ENCODE measurements at regions not wholly inside any gene's neighbourhood (a gene's known extent, or its start where the extent isn't known, plus 50 kb on each side); places are given as distances from the start of the nearest gene placed in this dataset.

DNA sequence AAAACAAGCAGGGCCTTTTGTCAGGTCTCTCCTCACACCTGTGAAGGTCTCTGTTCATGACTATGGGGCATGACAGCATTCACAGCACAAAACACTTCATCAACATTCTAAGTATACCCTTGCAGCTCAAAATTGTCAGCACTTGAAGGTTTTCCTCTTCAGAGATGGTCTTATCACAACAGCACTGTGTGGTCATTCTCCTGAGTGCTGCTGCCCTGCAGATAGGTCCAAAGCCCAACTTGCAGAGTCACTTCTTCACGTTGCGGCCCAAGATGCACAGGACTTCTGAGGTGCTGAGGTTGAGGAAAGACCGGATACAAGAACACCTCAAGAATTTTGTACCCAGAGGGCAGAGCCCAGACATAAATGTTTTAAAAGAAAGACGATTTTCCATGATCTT is 574.5 kb downstream of the UQCRFS1 start:
- Mint-ChIP-seq H3K36me3 (ENCODE audit: low read depth, unreplicated experiment) (no peaks in the 10 kb centered on the region), H3K9me3 (ENCODE audit: unreplicated experiment) (no peaks in the 10 kb centered on the region), H3K27me3 (ENCODE audit: unreplicated experiment) (no peaks in the 10 kb centered on the region), H3K27ac (ENCODE audit: unreplicated experiment) (no peak overlapping the region), H3K4me1 (ENCODE audit: unreplicated experiment) (no peaks in the 10 kb centered on the region), H3K4me3 (ENCODE audit: unreplicated experiment) (no peak overlapping the region)
- TF ChIP-seq, protein P1, sequence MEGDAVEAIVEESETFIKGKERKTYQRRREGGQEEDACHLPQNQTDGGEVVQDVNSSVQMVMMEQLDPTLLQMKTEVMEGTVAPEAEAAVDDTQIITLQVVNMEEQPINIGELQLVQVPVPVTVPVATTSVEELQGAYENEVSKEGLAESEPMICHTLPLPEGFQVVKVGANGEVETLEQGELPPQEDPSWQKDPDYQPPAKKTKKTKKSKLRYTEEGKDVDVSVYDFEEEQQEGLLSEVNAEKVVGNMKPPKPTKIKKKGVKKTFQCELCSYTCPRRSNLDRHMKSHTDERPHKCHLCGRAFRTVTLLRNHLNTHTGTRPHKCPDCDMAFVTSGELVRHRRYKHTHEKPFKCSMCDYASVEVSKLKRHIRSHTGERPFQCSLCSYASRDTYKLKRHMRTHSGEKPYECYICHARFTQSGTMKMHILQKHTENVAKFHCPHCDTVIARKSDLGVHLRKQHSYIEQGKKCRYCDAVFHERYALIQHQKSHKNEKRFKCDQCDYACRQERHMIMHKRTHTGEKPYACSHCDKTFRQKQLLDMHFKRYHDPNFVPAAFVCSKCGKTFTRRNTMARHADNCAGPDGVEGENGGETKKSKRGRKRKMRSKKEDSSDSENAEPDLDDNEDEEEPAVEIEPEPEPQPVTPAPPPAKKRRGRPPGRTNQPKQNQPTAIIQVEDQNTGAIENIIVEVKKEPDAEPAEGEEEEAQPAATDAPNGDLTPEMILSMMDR (IDR thresholded peaks at IDR 0.05; ENCODE audit: unreplicated experiment), result no peak
- DNase-seq (ENCODE audit: low spot score), result no peak

DNA sequence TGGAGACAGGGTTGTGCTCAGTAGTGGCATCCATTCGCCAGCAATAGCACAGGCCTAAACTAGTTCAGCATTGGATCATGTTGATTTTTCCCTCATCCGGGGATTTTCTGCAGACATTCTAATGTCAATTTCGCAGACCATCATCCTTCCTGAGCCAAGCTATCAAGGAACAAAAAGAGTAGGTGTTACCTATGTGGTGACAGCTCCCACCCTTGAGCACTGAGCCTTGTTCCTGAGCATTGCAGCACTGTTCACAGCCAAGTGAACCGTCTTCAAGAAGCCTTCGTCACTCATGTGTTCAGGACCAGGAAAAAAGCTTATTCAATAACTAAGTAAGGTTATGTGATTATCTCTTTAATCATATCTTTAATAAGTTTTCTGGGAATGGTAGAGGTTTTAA is 576.2 kb downstream of the UQCRFS1 start:
- Mint-ChIP-seq H3K27me3 (ENCODE audit: unreplicated experiment) (no peaks in the 10 kb centered on the region), H3K4me3 (ENCODE audit: unreplicated experiment) (no peak overlapping the region), H3K27ac (ENCODE audit: unreplicated experiment) (no peak overlapping the region), H3K9me3 (ENCODE audit: unreplicated experiment) (no peaks in the 10 kb centered on the region), H3K36me3 (ENCODE audit: low read depth, unreplicated experiment) (no peaks in the 10 kb centered on the region), H3K4me1 (ENCODE audit: unreplicated experiment) (no peaks in the 10 kb centered on the region)
- DNase-seq (ENCODE audit: low spot score), result no peak
- TF ChIP-seq, protein P1 (IDR thresholded peaks at IDR 0.05; ENCODE audit: unreplicated experiment), result no peak

DNA sequence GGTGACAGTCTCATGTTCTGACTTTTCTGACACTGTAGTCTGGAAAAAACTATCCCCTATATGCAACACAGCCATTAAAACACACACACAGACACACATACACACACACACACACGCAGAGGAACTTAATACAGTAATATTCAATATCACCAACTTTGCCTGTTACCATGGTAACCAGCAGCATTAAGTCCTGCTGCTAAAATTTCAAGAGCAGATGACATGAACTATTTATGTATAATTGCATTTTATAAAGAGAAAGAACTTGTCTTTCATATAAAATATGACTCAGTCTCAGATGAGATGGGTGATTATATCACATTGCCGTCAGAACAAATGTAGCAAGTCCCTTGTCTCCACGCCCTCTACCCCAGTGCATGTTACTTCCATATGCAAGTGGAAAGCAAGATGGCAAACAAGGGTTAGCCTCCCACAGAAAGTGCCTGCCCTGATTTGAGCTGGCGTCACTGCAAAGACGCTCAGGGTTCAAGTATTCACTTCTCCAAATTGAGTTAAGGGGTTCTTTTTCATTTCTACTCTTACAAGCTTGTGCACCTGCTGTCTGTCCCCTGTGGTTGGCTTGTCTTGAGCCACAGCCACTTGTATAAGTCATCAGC is 576.8 kb downstream of the UQCRFS1 start:
- Mint-ChIP-seq H3K36me3 (ENCODE audit: low read depth, unreplicated experiment) (no peaks in the 10 kb centered on the region), H3K4me1 (ENCODE audit: unreplicated experiment) (no peaks in the 10 kb centered on the region), H3K4me3 (ENCODE audit: unreplicated experiment) (no peak overlapping the region), H3K27me3 (ENCODE audit: unreplicated experiment) (no peaks in the 10 kb centered on the region), H3K9me3 (ENCODE audit: unreplicated experiment) (no peaks in the 10 kb centered on the region), H3K27ac (ENCODE audit: unreplicated experiment) (no peak overlapping the region)
- DNase-seq (ENCODE audit: low spot score), result no peak
- TF ChIP-seq, protein P1 (IDR thresholded peaks at IDR 0.05; ENCODE audit: unreplicated experiment), result no peak

GRCh38 chr19:28634837-28635236 is 578.1 kb downstream of the UQCRFS1 start:
- H3K9me3 Mint-ChIP-seq (ENCODE audit: unreplicated experiment), result no peaks in the 10 kb centered on the region
- H3K4me3 Mint-ChIP-seq (ENCODE audit: unreplicated experiment), result no peak overlapping the region
- TF ChIP-seq, protein P1 (IDR thresholded peaks at IDR 0.05; ENCODE audit: unreplicated experiment), result no peak
- H3K36me3 Mint-ChIP-seq (ENCODE audit: low read depth, unreplicated experiment), result no peaks in the 10 kb centered on the region
- H3K27ac Mint-ChIP-seq (ENCODE audit: unreplicated experiment), result no peak overlapping the region
- no peaks in the 10 kb centered on the region for H3K4me1 Mint-ChIP-seq (ENCODE audit: unreplicated experiment)
- no peak for DNase-seq (ENCODE audit: low spot score)
- H3K27me3 Mint-ChIP-seq (ENCODE audit: unreplicated experiment), result no peaks in the 10 kb centered on the region

DNA sequence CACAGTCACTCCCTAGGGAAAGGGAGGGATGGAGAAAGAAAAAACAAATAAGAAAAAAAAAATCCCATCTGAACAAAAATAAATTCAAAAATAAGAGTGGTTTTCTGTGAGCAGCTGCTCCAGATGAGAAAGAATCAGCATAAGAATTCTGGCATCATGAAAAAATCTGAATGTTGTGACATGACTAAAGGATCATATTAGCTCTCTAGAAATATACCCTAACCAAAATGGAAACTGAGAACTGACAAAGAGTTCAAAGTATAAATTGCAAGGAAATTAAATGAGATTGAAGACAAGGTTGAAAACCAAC is 579.0 kb downstream of the UQCRFS1 start:
- TF ChIP-seq, protein P1 (IDR thresholded peaks at IDR 0.05; ENCODE audit: unreplicated experiment), result peak; percentile 49
- no peaks in the 10 kb centered on the region for H3K36me3 Mint-ChIP-seq (ENCODE audit: low read depth, unreplicated experiment)
- H3K27me3 Mint-ChIP-seq (ENCODE audit: unreplicated experiment), result no peaks in the 10 kb centered on the region
- no peaks in the 10 kb centered on the region for H3K4me1 Mint-ChIP-seq (ENCODE audit: unreplicated experiment)
- no peaks in the 10 kb centered on the region for H3K9me3 Mint-ChIP-seq (ENCODE audit: unreplicated experiment)
- no peak for DNase-seq (ENCODE audit: low spot score)
- no peak overlapping the region for H3K27ac Mint-ChIP-seq (ENCODE audit: unreplicated experiment)
- H3K4me3 Mint-ChIP-seq (ENCODE audit: unreplicated experiment), result no peak overlapping the region
